SK-N-SH treated with all-trans-retinoic acid at 6 μM for 48 hours (cell line): ENCODE measurements at regions not wholly inside any gene's neighbourhood (a gene's known extent, or its start where the extent isn't known, plus 50 kb on each side); places are given as distances from the start of the nearest gene placed in this dataset.

Experiments
- ATAC-seq: fragments of 200-7000 bp; cut with Tn5 transposase; 3 replicates; pipeline ENCODE4 v1.9.1; 2020; ENCODE audit warnings: mild to moderate bottlenecking, moderate library complexity
- ARNTL ChIP-seq: fragments of 450-650 bp; formaldehyde crosslinking; IDR thresholded peaks from 2 replicates; pipeline ENCODE4 v1.5.0; 2020; ENCODE audit warnings: low read depth, mild to moderate bottlenecking, moderate library complexity, borderline replicate concordance
- BACH2 ChIP-seq: fragments of 250-450 bp; sonication (Bioruptor Pico); IDR thresholded peaks from 2 replicates; pipeline ENCODE4 v1.9.0; 2021; ENCODE audit warnings: mild to moderate bottlenecking, borderline replicate concordance
- CREB5 ChIP-seq: fragments of 250-450 bp; sonication (Bioruptor Pico); IDR thresholded peaks from 2 replicates; pipeline ENCODE4 v1.5.1; 2020; ENCODE audit warnings: low read depth, mild to moderate bottlenecking, moderate library complexity
- CSDC2 ChIP-seq: fragments of 250-450 bp; sonication (Bioruptor Pico); IDR thresholded peaks from 2 replicates; pipeline ENCODE4 v1.5.0; 2020; ENCODE audit warnings: mild to moderate bottlenecking, moderate library complexity
- ESRRG ChIP-seq: fragments of 250-450 bp; sonication (Bioruptor Pico); IDR thresholded peaks from 2 replicates; pipeline ENCODE4 v1.6.1; 2021; ENCODE audit warnings: mild to moderate bottlenecking
- GLIS3 ChIP-seq: fragments of 250-450 bp; sonication (Bioruptor Pico); IDR thresholded peaks from 2 replicates; pipeline ENCODE4 v1.5.0; 2020; ENCODE audit warnings: mild to moderate bottlenecking, moderate library complexity
- OSR1 ChIP-seq: fragments of 250-450 bp; sonication (Bioruptor Pico); IDR thresholded peaks from 2 replicates; pipeline ENCODE4 v1.8.0; 2022; ENCODE audit warnings: moderate library complexity, mild to moderate bottlenecking, inconsistent platforms
- POU6F1 ChIP-seq: fragments of 250-450 bp; sonication (Bioruptor Pico); IDR thresholded peaks from 2 replicates; pipeline ENCODE4 v1.8.0; 2021; ENCODE audit warnings: low read depth, mild to moderate bottlenecking, moderate library complexity, borderline replicate concordance
- PPARA ChIP-seq: fragments of 250-450 bp; sonication (Bioruptor Pico); IDR thresholded peaks from 2 replicates; pipeline ENCODE4 v1.5.0; 2020; ENCODE audit warnings: mild to moderate bottlenecking, borderline replicate concordance
- RARB ChIP-seq: fragments of 250-450 bp; sonication (Bioruptor Pico); IDR thresholded peaks from 2 replicates; pipeline ENCODE4 v1.8.0; 2021; ENCODE audit warnings: mild to moderate bottlenecking, moderate library complexity
- SNAI2 ChIP-seq: fragments of 250-450 bp; sonication (Bioruptor Pico); IDR thresholded peaks from 2 replicates; pipeline ENCODE4 v1.5.0; 2020; ENCODE audit warnings: mild to moderate bottlenecking, moderate library complexity
- TCF4 ChIP-seq: fragments of 250-450 bp; sonication (Bioruptor Pico); IDR thresholded peaks from 2 replicates; pipeline ENCODE4 v1.8.0; 2021; ENCODE audit warnings: mild to moderate bottlenecking, moderate library complexity, borderline replicate concordance
- TOX ChIP-seq: fragments of 250-450 bp; sonication (Bioruptor Pico); IDR thresholded peaks from 2 replicates; pipeline ENCODE4 v1.8.0; 2021; ENCODE audit warnings: mild to moderate bottlenecking, moderate library complexity, borderline replicate concordance
- TSHZ2 ChIP-seq: fragments of 250-450 bp; sonication (Bioruptor Pico); IDR thresholded peaks from 2 replicates; pipeline ENCODE4 v1.5.0; 2020; ENCODE audit warnings: mild to moderate bottlenecking, moderate library complexity
- ZC3H10 ChIP-seq: fragments of 250-450 bp; sonication (Bioruptor Pico); IDR thresholded peaks from 2 replicates; pipeline ENCODE4 v1.5.1; 2021; ENCODE audit warnings: mild to moderate bottlenecking, moderate library complexity
- ZFP3 ChIP-seq: fragments of 250-450 bp; sonication (Bioruptor Pico); IDR thresholded peaks from 2 replicates; pipeline ENCODE4 v1.5.0; 2020; ENCODE audit warnings: mild to moderate bottlenecking, moderate library complexity
- ZFP30 ChIP-seq: fragments of 450-650 bp; formaldehyde crosslinking; IDR thresholded peaks from 2 replicates; pipeline ENCODE4 v1.5.0; 2022; ENCODE audit warnings: mild to moderate bottlenecking, moderate library complexity
- ZNF565 ChIP-seq: fragments of 450-650 bp; formaldehyde crosslinking; conservative IDR thresholded peaks from 2 replicates; pipeline ENCODE4 v1.5.0; 2020; ENCODE audit warnings: low read depth, mild to moderate bottlenecking, moderate library complexity
- ZNF70 ChIP-seq: fragments of 450-650 bp; formaldehyde crosslinking; IDR thresholded peaks from 2 replicates; pipeline ENCODE4 v1.5.0; 2020; ENCODE audit warnings: mild to moderate bottlenecking, moderate library complexity
- ZNF8 ChIP-seq: fragments of 450-650 bp; formaldehyde crosslinking; IDR thresholded peaks from 2 replicates; pipeline ENCODE4 v1.5.0; 2020; ENCODE audit warnings: mild to moderate bottlenecking, moderate library complexity
- TF ChIP-seq, protein P1 (sequence below): fragments of 250-450 bp; sonication (Bioruptor Pico); IDR thresholded peaks from 2 replicates; pipeline ENCODE4 v1.5.1; 2021; ENCODE audit warnings: mild to moderate bottlenecking, moderate library complexity

DNA sequence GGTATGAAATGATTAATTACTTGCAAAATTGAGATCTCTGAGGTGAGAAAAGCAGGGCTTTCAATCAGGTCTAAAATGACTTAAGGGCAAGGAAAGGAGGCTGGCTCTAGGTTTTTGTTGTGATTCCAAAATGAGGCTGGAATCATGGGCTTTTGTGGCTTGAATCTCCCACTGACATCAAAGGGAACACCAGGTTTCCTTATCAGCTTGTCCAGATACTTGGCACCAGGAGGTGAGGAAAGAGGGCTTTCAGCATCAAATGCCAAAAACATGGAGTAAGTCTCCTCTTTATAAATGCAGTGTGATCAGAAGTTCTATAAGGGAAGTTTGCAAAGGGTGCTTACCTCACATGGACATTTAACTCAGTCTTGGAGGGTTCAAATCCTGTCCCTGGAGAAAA lies 402.3 kb downstream of the NDFIP2 start:
- no peak for TF ChIP-seq ESRRG
- no peak for ATAC-seq

- TF ChIP-seq ZNF565 (CRISPR knock-in tag) (no peak), ZFP30 (no peak), ZNF8 (CRISPR knock-in tag) (no peak), SNAI2 (no peak), TCF4 (no peak), TSHZ2 (CRISPR knock-in tag) (no peak), TOX (CRISPR knock-in tag) (no peak), ZFP3 (no peak), GLIS3 (CRISPR knock-in tag) (no peak), PPARA (CRISPR knock-in tag) (no peak), CREB5 (no peak), ZNF70 (CRISPR knock-in tag) (no peak)
- TF ChIP-seq, all 23 proteins: peak for 0
- no peak for ATAC-seq
These were observed 399.9 kb downstream of the NDFIP2 start for GRCh38 chr13:79880818-79881217.

DNA sequence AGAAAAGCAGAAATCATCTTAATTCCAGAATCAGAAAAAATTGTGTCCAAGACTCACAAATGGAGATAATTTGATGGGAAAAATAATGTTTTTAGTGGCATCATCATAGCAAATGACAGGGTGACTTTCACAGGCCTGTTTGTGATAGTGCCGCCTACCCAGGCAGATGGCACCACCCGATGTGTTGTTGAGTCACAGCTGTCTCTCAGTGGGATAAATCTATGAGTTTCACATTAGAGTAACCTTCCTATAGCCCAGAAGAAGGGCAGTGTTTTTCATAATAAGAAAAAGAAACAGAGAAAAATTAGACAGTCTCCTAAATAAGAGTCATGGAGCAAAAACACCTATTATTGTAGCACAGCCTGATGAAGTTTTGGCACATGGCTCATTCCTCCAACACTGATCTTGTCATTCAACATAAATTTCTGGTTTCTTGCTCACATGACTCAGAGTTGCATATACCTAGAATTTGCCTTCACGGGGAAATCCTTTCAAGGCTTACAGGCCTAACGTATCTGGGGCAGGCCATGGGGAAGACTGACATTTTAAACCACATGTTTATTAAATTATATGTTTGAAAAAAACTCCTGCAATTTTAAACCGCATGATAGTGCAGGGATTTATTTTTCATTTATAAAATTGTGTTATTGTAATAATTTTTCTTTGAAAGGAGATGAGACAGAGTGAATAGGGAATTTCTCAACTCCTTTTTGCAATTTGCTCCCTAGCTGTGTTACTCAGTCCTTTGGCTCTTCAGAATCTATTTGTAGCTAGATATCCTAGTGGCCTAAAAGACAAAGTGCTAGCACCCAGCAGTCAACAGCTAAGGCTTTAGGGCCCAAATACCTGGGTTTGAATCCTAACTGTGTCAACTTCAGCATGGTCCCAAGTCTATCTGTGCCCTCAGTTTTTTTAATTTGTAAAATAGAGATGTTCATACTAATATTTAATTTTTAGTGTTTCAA lies 393.7 kb downstream of the NDFIP2 start:
- no peak for TF ChIP-seq PPARA (CRISPR knock-in tag)
- no peak for TF ChIP-seq BACH2 (CRISPR knock-in tag)
- TF ChIP-seq ZFP3, result no peak
- TF ChIP-seq ZNF8 (CRISPR knock-in tag), result no peak
- TF ChIP-seq TOX (CRISPR knock-in tag), result no peak
- TF ChIP-seq ARNTL (CRISPR knock-in tag), result no peak
- TF ChIP-seq CSDC2 (CRISPR knock-in tag), result no peak
- no peak for TF ChIP-seq RARB (CRISPR knock-in tag)
- no peak for TF ChIP-seq TCF4
- TF ChIP-seq ZFP30, result no peak
- ATAC-seq, result peak; percentile 67

DNA sequence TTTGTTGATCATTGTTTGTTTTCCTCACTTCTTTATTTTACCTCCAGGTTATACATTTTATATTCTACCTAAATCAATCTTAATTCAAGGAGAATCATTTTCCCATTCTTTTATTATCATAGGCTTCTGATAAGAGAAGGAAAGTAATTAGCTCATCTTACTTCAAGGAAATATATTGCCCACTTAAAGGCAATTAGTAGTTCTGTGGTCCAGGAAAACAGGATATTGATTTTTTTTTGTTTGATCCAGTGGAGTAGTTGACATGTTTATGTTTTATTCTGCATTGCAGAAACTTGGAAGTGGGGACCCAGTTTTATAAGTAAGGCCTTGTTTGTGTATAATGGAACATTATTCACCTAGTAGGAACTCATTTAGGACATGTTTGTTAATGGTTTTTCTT lies 390.6 kb downstream of the NDFIP2 start:
- no peak for TF ChIP-seq TCF4
- TF ChIP-seq ARNTL (CRISPR knock-in tag), result no peak
- no peak for TF ChIP-seq TSHZ2 (CRISPR knock-in tag)
- no peak for ATAC-seq

DNA sequence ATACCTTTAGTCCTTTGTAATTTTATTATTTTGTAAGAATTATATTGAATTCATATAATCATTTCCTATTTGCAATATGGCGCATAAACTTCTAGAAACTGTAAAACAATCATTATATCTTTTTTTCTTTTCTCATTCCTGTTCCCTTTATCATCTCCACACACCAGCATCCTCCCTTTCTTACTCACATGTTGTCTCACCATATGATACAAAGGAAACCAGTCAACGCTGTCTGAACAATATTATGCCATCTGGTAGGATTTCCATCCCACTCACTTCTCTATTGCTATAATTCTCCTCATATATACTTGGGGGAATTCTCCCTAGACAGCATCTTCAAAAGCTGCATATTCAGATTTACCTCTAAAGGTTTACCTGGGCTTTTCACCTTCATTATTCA lies 389.8 kb downstream of the NDFIP2 start:
- no peak for ATAC-seq
- TF ChIP-seq POU6F1 (CRISPR knock-in tag), result no peak
- no peak for TF ChIP-seq SNAI2
- TF ChIP-seq PPARA (CRISPR knock-in tag), result no peak
- TF ChIP-seq, protein P1, sequence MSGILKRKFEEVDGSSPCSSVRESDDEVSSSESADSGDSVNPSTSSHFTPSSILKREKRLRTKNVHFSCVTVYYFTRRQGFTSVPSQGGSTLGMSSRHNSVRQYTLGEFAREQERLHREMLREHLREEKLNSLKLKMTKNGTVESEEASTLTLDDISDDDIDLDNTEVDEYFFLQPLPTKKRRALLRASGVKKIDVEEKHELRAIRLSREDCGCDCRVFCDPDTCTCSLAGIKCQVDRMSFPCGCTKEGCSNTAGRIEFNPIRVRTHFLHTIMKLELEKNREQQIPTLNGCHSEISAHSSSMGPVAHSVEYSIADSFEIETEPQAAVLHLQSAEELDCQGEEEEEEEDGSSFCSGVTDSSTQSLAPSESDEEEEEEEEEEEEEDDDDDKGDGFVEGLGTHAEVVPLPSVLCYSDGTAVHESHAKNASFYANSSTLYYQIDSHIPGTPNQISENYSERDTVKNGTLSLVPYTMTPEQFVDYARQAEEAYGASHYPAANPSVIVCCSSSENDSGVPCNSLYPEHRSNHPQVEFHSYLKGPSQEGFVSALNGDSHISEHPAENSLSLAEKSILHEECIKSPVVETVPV (CRISPR knock-in tag), result no peak
- no peak for TF ChIP-seq GLIS3 (CRISPR knock-in tag)
- no peak for TF ChIP-seq ZNF565 (CRISPR knock-in tag)
- TF ChIP-seq CREB5, result no peak
- TF ChIP-seq OSR1 (CRISPR knock-in tag), result no peak
- TF ChIP-seq CSDC2 (CRISPR knock-in tag), result no peak
- TF ChIP-seq RARB (CRISPR knock-in tag), result no peak
- no peak for TF ChIP-seq ESRRG
- no peak for TF ChIP-seq ZFP3
- no peak for TF ChIP-seq ZNF70 (CRISPR knock-in tag)
- no peak for TF ChIP-seq TOX (CRISPR knock-in tag)
- TF ChIP-seq ZC3H10 (CRISPR knock-in tag), result no peak
- no peak for TF ChIP-seq ARNTL (CRISPR knock-in tag)
